Panc1 (cell line): ENCODE measurements at regions not wholly inside any gene's neighbourhood (a gene's known extent, or its start where the extent isn't known, plus 50 kb on each side); places are given as distances from the start of the nearest gene placed in this dataset.

Source experiments
- POLR2AphosphoS5 ChIP-seq: IDR thresholded peaks from 2 replicates; pipeline ENCODE4 v1.6.1; 2012; ENCODE audit warnings: mild to moderate bottlenecking, low read depth, low read length, moderate library complexity
- SIN3A ChIP-seq: IDR thresholded peaks from 2 replicates; pipeline ENCODE4 v1.6.1; 2012; ENCODE audit warnings: low read depth, mild to moderate bottlenecking, low read length, moderate library complexity, borderline replicate concordance; ENCODE audit not compliant: insufficient read depth
- TCF7L2 ChIP-seq: IDR thresholded peaks from 2 replicates; pipeline ENCODE4 v1.6.1; 2011; ENCODE audit warnings: mild to moderate bottlenecking, low read depth, low read length, inconsistent platforms
- TF ChIP-seq, protein P1 (sequence below): fragments of 450-650 bp; IDR thresholded peaks from 2 replicates; pipeline ENCODE4 v1.5.1; 2017; ENCODE audit warnings: mild to moderate bottlenecking
- TF ChIP-seq, protein P2 (sequence below), 2 experiments: IDR thresholded peaks; 2 replicates each; pipeline ENCODE4 v1.6.1; 2011 to 2012; ENCODE audit warnings: low read depth in 2 of 2, control low read depth in 1 of 2, low read length in 1 of 2, mild to moderate bottlenecking in 1 of 2, moderate library complexity in 1 of 2; ENCODE audit not compliant: insufficient read depth in 1 of 2

GRCh38 chr11:120054753-120055045, 83.2 kb downstream of the TRIM29 start:
- TF ChIP-seq, protein P1, sequence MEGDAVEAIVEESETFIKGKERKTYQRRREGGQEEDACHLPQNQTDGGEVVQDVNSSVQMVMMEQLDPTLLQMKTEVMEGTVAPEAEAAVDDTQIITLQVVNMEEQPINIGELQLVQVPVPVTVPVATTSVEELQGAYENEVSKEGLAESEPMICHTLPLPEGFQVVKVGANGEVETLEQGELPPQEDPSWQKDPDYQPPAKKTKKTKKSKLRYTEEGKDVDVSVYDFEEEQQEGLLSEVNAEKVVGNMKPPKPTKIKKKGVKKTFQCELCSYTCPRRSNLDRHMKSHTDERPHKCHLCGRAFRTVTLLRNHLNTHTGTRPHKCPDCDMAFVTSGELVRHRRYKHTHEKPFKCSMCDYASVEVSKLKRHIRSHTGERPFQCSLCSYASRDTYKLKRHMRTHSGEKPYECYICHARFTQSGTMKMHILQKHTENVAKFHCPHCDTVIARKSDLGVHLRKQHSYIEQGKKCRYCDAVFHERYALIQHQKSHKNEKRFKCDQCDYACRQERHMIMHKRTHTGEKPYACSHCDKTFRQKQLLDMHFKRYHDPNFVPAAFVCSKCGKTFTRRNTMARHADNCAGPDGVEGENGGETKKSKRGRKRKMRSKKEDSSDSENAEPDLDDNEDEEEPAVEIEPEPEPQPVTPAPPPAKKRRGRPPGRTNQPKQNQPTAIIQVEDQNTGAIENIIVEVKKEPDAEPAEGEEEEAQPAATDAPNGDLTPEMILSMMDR = no peak
- TF ChIP-seq POLR2AphosphoS5 (no peak), SIN3A (no peak), TCF7L2 (no peak)
- TF ChIP-seq, protein P2, sequence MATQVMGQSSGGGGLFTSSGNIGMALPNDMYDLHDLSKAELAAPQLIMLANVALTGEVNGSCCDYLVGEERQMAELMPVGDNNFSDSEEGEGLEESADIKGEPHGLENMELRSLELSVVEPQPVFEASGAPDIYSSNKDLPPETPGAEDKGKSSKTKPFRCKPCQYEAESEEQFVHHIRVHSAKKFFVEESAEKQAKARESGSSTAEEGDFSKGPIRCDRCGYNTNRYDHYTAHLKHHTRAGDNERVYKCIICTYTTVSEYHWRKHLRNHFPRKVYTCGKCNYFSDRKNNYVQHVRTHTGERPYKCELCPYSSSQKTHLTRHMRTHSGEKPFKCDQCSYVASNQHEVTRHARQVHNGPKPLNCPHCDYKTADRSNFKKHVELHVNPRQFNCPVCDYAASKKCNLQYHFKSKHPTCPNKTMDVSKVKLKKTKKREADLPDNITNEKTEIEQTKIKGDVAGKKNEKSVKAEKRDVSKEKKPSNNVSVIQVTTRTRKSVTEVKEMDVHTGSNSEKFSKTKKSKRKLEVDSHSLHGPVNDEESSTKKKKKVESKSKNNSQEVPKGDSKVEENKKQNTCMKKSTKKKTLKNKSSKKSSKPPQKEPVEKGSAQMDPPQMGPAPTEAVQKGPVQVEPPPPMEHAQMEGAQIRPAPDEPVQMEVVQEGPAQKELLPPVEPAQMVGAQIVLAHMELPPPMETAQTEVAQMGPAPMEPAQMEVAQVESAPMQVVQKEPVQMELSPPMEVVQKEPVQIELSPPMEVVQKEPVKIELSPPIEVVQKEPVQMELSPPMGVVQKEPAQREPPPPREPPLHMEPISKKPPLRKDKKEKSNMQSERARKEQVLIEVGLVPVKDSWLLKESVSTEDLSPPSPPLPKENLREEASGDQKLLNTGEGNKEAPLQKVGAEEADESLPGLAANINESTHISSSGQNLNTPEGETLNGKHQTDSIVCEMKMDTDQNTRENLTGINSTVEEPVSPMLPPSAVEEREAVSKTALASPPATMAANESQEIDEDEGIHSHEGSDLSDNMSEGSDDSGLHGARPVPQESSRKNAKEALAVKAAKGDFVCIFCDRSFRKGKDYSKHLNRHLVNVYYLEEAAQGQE (IDR thresholded peaks at IDR 0.05; ENCODE audit: insufficient read depth in 1 of 2, low read depth in 2 of 2, low read length in 1 of 2) = no peak
